Astrocyte (in vitro differentiated cells and primary cell): ENCODE measurements at regions not wholly inside any gene's neighbourhood (a gene's known extent, or its start where the extent isn't known, plus 50 kb on each side); places are given as distances from the start of the nearest gene placed in this dataset.

ENCODE experiments used
- CTCF ChIP-seq: IDR thresholded peaks from 2 replicates; pipeline ENCODE4 v1.5.1; 2011; ENCODE audit warnings: low read depth, mild to moderate bottlenecking, inconsistent platforms, low read length, moderate library complexity; ENCODE audit not compliant: insufficient read depth
- EZH2 ChIP-seq: IDR thresholded peaks from 2 replicates; pipeline ENCODE4 v1.6.1; 2012; ENCODE audit warnings: mild to moderate bottlenecking, low read length, inconsistent platforms; ENCODE audit not compliant: insufficient read depth

GRCh38 chr2:10235099-10235908, 67.4 kb upstream of the HPCAL1 start:
- TF ChIP-seq CTCF, result no peak
- no peak for TF ChIP-seq EZH2
